AG04449 (cell line): ENCODE measurements at regions not wholly inside any gene's neighbourhood (a gene's known extent, or its start where the extent isn't known, plus 50 kb on each side); places are given as distances from the start of the nearest gene placed in this dataset.

ENCODE experiments used
- CTCF ChIA-PET: fragments of 350-600 bp; formaldehyde crosslinking; extraction: SDS; loops from one replicate; lab custom pipeline; 2021; ENCODE audit warnings: antibody characterized with exemption; lab: Yijun Ruan, JAX
- POLR2A ChIA-PET: fragments of 400-600, 350-600 bp; formaldehyde crosslinking; extraction: SDS; loops from one replicate; lab custom pipeline; 2020; ENCODE audit warnings: antibody characterized with exemption, inconsistent platforms; lab: Yijun Ruan, JAX
- DNase-seq: peaks from one replicate; pipeline ENCODE4 v3.0.0-alpha.2; 2010; ENCODE audit warnings: low read depth, low spot score
- H3K4me3 ChIP-seq: 2 replicates; pipeline ENCODE4 v1.5.1; 2011; ENCODE audit warnings: low read depth, mild to moderate bottlenecking, control low read depth, low read length
- TF ChIP-seq, protein P1 (sequence below): IDR thresholded peaks from one replicate; pipeline ENCODE4 v1.5.1; 2011; ENCODE audit warnings: mild to moderate bottlenecking, moderate library complexity, low read length, control low read depth, inconsistent platforms; ENCODE audit not compliant: insufficient read depth; ENCODE audit errors: missing control alignments

GRCh38 chr2:220560192-220560591, 932.8 kb downstream of the SLC4A3 start:
- POLR2A ChIA-PET = no interaction called here
- TF ChIP-seq, protein P1, sequence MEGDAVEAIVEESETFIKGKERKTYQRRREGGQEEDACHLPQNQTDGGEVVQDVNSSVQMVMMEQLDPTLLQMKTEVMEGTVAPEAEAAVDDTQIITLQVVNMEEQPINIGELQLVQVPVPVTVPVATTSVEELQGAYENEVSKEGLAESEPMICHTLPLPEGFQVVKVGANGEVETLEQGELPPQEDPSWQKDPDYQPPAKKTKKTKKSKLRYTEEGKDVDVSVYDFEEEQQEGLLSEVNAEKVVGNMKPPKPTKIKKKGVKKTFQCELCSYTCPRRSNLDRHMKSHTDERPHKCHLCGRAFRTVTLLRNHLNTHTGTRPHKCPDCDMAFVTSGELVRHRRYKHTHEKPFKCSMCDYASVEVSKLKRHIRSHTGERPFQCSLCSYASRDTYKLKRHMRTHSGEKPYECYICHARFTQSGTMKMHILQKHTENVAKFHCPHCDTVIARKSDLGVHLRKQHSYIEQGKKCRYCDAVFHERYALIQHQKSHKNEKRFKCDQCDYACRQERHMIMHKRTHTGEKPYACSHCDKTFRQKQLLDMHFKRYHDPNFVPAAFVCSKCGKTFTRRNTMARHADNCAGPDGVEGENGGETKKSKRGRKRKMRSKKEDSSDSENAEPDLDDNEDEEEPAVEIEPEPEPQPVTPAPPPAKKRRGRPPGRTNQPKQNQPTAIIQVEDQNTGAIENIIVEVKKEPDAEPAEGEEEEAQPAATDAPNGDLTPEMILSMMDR = no peak
- CTCF ChIA-PET = no interaction called here
- no peak for DNase-seq
- no peak overlapping the region for H3K4me3 ChIP-seq

GRCh38 chr2:220562375-220563140, 935.1 kb downstream of the SLC4A3 start:
- H3K4me3 ChIP-seq = no peak overlapping the region
- POLR2A ChIA-PET = no interaction called here
- TF ChIP-seq, protein P1 = no peak
- no peak for DNase-seq
- CTCF ChIA-PET = no interaction called here

GRCh38 chr2:220568296-220568695, 940.9 kb downstream of the SLC4A3 start:
- H3K4me3 ChIP-seq = no peak overlapping the region
- ChIA-PET POLR2A (no interaction called here), CTCF (interaction anchor here (1.2 kb wide), 1 partner anchor 353 kb away, joined by 3 read pairs; no protein-coding TSS in a partner anchor)
- TF ChIP-seq, protein P1 = no peak
- no peak for DNase-seq

DNA sequence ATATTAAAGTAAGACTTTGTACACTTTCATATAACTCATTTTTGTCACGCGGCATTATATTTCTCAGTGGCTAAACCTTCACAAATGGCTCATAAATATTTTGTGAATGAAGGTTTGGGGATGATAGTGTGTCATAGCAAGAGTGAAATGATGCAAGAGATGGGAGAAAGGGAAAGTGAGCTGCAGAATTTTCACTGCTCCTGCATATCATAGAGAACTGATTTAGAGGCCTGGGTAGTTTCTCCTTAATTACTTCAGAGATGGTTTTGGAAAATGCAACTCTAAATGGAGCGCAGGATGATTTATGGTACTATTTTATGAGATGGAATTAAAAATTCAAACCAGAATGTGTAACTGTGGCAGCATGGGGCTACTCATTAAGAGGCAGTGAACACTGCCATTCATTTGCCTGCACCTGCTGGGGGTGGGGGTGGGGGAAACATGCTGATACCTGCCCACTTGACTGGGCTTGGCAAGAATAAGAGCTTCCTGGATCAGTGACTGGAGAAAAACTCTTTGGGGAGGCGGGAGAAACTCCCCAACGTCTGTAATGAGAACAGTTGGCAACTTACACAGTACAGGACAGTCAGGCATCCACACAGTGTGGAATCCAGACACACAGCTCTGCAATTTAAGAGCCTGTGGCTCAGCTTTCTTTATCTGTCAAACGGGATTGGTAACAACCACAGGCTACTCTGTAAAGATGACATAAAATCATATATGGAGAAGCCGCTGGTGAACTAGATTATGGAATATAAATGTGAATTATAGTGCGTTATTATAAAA, 941.9 kb downstream of the SLC4A3 start:
- TF ChIP-seq, protein P1 = no peak
- H3K4me3 ChIP-seq = no peak overlapping the region
- CTCF ChIA-PET = interaction anchor here (1.2 kb wide), 1 partner anchor 354 kb away, joined by 3 read pairs; no protein-coding TSS in a partner anchor
- POLR2A ChIA-PET = interaction anchor here (0.7 kb wide), 1 partner anchor 142 kb away, joined by 3 read pairs; no protein-coding TSS in a partner anchor
- DNase-seq = no peak

DNA sequence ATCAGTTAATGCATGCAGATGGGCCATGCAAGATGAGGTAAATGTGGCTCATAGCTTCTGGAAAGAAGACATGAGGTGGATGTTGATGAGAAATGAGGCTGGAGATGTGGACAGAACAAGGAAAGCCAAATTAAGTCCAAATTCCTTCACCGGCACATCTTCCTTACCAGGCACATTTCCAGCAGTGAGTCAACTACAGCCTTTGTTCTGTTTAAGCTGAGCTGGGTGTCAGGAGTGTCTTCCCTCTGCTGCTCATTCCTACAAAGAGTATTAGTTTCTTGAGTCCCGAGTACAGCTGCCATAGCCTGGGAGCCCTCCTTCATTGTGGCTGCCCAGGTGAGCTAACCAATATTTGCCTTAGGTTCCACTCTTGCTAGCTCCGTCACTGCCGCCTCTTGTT, 945.0 kb downstream of the SLC4A3 start:
- DNase-seq = no peak
- H3K4me3 ChIP-seq = no peak overlapping the region
- ChIA-PET CTCF (interaction anchor here (1.9 kb wide), 1 partner anchor 10 kb away, joined by 4 read pairs; no protein-coding TSS in a partner anchor), POLR2A (no interaction called here)
- TF ChIP-seq, protein P1 = no peak

- ChIA-PET CTCF (interaction anchor here (1.9 kb wide), 1 partner anchor 8 kb away, joined by 4 read pairs; no protein-coding TSS in a partner anchor), POLR2A (interaction anchor here (0.6 kb wide), 1 partner anchor 294 kb away, joined by 4 read pairs; no protein-coding TSS in a partner anchor)
- no peak overlapping the region for H3K4me3 ChIP-seq
- no peak for DNase-seq
- TF ChIP-seq, protein P1 = no peak
Measured at GRCh38 chr2:220574038-220574437, 946.6 kb downstream of the SLC4A3 start.
